GM10248 (cell line): ENCODE measurements at regions not wholly inside any gene's neighbourhood (a gene's known extent, or its start where the extent isn't known, plus 50 kb on each side); places are given as distances from the start of the nearest gene placed in this dataset.

Experiments used
- CTCF ChIA-PET: fragments of 300-600 bp; sonication (Branson Sonifier 250); formaldehyde crosslinking; extraction: SDS; loops from one replicate; lab custom pipeline; 2021; ENCODE audit warnings: antibody characterized with exemption; lab: Yijun Ruan, JAX
- POLR2A ChIA-PET: fragments of 350-650 bp; sonication (Branson Sonifier 250); formaldehyde crosslinking; extraction: SDS; loops from one replicate; lab custom pipeline; 2020; ENCODE audit warnings: antibody characterized with exemption; lab: Yijun Ruan, JAX
- DNase-seq: peaks from one replicate; pipeline ENCODE4 v3.0.0; 2012; ENCODE audit errors: extremely low spot score
- TF ChIP-seq, protein P1 (sequence below): IDR thresholded peaks from 2 replicates; pipeline ENCODE4 v1.5.1; 2012; ENCODE audit warnings: mild to moderate bottlenecking, low read depth; ENCODE audit errors: extremely low read depth, missing control alignments, control extremely low read depth

DNA sequence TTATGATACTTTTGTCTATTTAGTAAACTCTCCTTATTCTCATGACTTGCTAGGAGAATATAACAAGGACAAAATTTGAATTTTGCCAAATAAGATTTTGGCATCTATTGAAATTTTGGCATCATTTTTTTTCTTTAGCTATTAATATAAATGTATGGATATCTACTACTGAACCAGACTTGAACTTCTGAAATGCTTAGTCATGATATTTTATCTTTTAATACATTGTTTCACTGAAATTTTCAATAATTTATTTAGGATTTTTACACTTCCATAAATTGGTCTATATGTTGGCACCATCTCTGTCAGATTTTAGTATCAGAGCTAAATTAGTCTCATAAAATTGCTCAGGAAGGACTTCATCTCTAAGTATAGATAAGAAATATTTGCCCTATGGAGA is 149.8 kb downstream of the CYP26B1 start:
- POLR2A ChIA-PET = no interaction called here
- TF ChIP-seq, protein P1, sequence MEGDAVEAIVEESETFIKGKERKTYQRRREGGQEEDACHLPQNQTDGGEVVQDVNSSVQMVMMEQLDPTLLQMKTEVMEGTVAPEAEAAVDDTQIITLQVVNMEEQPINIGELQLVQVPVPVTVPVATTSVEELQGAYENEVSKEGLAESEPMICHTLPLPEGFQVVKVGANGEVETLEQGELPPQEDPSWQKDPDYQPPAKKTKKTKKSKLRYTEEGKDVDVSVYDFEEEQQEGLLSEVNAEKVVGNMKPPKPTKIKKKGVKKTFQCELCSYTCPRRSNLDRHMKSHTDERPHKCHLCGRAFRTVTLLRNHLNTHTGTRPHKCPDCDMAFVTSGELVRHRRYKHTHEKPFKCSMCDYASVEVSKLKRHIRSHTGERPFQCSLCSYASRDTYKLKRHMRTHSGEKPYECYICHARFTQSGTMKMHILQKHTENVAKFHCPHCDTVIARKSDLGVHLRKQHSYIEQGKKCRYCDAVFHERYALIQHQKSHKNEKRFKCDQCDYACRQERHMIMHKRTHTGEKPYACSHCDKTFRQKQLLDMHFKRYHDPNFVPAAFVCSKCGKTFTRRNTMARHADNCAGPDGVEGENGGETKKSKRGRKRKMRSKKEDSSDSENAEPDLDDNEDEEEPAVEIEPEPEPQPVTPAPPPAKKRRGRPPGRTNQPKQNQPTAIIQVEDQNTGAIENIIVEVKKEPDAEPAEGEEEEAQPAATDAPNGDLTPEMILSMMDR = no peak
- CTCF ChIA-PET = no interaction called here
- DNase-seq = no peak

DNA sequence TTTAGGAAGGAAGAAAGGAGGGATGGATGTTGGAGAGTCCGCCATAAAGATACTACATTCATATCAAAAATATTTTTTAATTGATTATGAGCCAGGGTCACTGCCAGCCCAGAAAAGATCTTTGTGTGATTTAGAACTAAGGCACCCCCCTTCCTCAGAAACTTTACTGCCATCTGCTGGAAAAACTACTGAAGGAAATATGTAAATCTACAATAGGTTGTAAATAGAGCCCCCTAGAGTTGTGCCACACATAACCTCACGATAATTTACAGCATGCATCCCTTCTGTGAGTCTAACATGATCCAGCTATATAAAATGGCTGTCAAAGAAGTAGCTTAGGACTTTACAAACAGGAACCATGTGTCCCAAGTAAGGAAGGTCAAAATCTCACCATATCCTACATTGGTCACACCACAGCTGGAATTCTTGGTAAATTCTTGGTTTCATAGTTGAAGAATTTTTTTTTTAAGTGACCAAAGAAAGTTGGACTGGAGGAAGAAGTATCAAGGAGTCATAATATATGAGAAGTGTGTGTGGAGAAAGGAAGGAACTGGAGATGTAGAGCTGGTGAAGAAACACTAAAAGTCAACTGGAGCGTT is 152.5 kb downstream of the CYP26B1 start:
- ChIA-PET POLR2A (no interaction called here), CTCF (interaction anchor here (0.6 to 1.4 kb wide), 2 partner anchors 21 to 74 kb away, joined by 3 read pairs; no protein-coding TSS in a partner anchor)
- DNase-seq = no peak
- TF ChIP-seq, protein P1 = no peak

DNA sequence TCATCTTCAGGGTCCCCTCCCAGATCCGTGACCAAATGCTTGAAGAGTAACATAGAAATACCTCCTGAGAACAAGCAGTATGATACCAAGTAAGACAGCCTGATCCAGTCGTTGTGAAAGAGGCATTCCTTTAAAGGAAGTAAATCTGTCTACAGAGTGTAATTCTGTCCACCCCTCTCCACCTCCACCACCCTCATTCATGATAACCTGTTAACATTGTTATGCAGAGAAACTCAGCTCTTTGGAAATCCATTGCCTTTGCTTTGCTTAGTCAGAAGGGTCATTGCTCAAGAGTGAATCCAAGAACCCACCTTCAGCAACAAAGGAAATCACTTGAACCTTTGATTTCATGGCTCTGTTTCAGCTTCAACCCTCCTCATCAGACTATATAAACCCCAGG is 155.6 kb downstream of the CYP26B1 start:
- ChIA-PET CTCF (no interaction called here), POLR2A (no interaction called here)
- TF ChIP-seq, protein P1 = no peak
- no peak for DNase-seq

DNA sequence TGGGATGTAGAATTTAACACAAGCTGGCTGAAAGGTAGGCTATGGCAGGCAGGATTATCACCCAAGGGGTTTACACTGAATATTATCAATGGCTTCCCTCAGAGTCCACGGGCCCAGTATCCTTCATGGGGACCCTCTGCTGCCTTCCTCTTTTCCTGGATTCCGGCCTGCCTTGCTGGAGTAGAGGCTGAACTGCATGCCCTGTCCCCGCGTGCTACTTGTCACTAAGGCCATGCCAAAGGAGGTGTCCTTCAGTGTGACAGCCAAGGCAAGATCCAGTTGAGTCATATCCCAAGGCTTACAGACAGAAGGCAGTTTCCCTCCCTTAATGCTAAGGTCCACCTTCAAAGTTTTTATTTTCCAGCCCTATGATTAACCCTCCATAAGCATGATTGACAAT is 156.3 kb downstream of the CYP26B1 start:
- ChIA-PET CTCF (no interaction called here), POLR2A (no interaction called here)
- TF ChIP-seq, protein P1 = no peak
- DNase-seq = no peak

DNA sequence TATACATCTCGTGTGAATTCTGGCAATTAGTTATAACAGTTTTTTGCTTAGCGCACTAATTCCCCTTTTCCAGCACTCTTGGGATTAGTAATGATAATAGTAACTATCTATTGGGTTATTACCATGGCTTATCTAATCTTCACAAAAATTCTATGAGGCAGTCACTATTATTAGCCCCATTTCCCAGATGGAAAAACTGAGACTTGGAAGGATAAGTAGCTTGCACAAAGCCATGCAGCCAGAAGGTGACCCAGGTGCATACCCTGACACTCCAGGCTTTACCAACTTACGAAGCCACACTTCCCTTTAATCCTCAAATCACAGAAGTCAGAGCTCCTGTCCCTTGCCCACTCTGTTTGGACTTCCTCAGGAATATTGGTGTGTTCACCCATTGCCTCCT is 156.8 kb downstream of the CYP26B1 start:
- ChIA-PET POLR2A (no interaction called here), CTCF (no interaction called here)
- no peak for DNase-seq
- TF ChIP-seq, protein P1 = no peak

DNA sequence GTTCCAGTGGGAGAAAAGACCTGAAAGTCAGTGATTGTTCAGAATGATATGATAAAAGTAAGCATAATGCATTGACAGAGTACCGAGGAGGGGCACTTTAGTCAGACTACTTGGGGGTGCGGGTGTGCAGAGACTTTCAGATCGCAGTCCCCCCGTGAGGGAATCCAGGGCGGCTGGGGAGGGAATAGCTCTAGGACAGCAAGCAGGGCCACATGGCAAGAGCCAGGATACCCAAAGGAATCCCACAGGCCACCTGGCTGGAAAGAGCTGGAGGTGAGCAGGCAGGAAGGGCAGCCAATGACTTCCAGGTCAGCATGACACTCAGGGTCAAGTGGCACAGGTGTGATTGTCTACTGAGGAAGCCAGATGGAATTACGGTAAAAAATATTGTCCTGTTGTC is 157.5 kb downstream of the CYP26B1 start:
- TF ChIP-seq, protein P1 = no peak
- ChIA-PET POLR2A (no interaction called here), CTCF (no interaction called here)
- no peak for DNase-seq
